ENCODE measurements at regions not wholly inside any gene's neighbourhood (a gene's known extent, or its start where the extent isn't known, plus 50 kb on each side); places are given as distances from the start of the nearest gene placed in this dataset.
"Not testable (repeated sequence)": the region's sequence is repeated elsewhere in the genome, so short reads cannot be mapped to it uniquely, and the experiment has no call there.

DNA sequence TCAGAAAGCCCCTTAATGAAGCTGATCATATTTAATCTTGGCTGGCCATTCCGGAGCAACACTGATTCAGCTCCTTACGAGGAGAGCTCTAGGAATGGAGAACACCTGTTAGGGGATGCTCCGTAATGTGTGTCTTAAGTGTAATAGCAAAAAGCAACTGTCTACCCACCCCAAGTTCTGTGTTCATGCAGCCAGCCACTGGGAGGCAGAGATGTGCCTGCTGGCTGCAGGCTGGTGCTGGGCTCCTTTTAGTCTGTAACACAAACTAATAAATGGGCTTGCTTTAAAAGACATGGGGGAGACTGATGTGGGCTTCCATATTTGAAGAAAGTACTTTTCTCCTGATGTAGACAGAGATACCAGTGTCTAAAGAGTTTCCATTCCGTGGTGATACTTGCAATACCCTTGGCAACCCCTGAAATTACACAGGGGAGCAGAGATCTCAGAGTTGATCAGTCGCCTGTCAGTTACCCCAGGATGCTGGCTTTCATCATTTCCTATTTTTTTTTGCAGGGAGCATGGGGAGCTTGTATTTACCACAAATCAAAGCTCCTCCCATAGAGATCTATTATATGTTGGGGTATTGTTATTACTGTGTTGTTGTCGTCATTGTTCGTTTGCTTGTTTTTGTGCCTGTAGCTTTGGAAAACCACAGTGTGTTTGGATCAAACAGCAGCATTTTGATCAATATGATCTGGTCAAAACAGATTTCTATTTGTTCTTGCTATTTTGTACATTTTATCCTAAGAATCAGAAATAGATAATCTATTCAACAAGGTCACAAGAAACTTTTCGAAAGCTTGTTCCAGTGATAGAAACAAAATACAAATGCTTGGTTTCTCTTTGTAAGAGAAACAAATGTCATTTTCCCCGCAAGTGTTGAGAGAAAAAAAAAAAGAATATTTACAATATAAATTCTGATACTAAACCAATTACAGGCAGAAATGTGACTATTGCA, 65.8 kb downstream of the MTX3 start:
- H3K9me3 Mint-ChIP-seq, result peaks cover 7% of the 10 kb centered on the region
- H3K4me3 Mint-ChIP-seq, result no peak overlapping the region
- H3K4me1 Mint-ChIP-seq, result no peaks in the 10 kb centered on the region
- intact Hi-C loops (cut with micrococcal nuclease), result loop anchor here (1.0 to 5.0 kb wide), 2 partner anchors 67 to 158 kb away; partner anchors contain the start of gene MTX3
- no peaks in the 10 kb centered on the region for H3K36me3 Mint-ChIP-seq (ENCODE audit: low read depth)
- peak; percentile 70 for DNase-seq
- H3K27ac Mint-ChIP-seq, result no peak overlapping the region
- peaks cover 10% of the 10 kb centered on the region for H3K27me3 Mint-ChIP-seq

DNA sequence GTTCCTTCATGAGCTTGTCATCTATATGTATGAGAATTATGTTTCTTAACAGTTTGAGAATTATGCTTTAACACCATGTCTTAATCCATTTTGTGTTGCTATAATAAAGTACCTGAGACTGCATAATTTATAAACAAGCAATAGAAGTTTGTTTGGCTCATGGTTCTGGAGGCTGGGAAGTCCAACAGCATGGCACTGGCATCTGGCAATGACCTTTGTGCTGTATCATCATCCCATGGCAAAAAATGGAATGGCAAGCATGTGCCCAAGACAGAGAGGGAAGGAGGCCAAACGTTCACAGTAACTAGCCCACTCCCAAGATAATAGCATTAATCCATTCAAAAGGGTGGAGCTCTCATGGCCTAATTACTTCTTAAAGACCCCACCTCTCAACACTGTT, 67.6 kb downstream of the MTX3 start:
- H3K4me3 Mint-ChIP-seq, result no peak overlapping the region
- H3K4me1 Mint-ChIP-seq, result no peaks in the 10 kb centered on the region

GRCh38 chr5:79922626-79923025, 68.4 kb downstream of the MTX3 start:
- H3K36me3 Mint-ChIP-seq (ENCODE audit: low read depth), result no peaks in the 10 kb centered on the region
- H3K4me1 Mint-ChIP-seq, result no peaks in the 10 kb centered on the region
- intact Hi-C loops (cut with micrococcal nuclease), result no loop called here
- peaks cover 12% of the 10 kb centered on the region for H3K27me3 Mint-ChIP-seq
- DNase-seq, result no peak
- H3K27ac Mint-ChIP-seq, result no peak overlapping the region
- H3K9me3 Mint-ChIP-seq, result peaks cover 13% of the 10 kb centered on the region
- H3K4me3 Mint-ChIP-seq, result no peak overlapping the region

More for the DNA sequence above, 67.6 kb downstream of the MTX3 start:
- DNase-seq, result no peak
- H3K9me3 Mint-ChIP-seq, result peaks cover 8% of the 10 kb centered on the region
- intact Hi-C loops (cut with micrococcal nuclease), result no loop called here
- H3K27ac Mint-ChIP-seq, result no peak overlapping the region
- peaks cover 12% of the 10 kb centered on the region for H3K27me3 Mint-ChIP-seq
- H3K36me3 Mint-ChIP-seq (ENCODE audit: low read depth), result no peaks in the 10 kb centered on the region

DNA sequence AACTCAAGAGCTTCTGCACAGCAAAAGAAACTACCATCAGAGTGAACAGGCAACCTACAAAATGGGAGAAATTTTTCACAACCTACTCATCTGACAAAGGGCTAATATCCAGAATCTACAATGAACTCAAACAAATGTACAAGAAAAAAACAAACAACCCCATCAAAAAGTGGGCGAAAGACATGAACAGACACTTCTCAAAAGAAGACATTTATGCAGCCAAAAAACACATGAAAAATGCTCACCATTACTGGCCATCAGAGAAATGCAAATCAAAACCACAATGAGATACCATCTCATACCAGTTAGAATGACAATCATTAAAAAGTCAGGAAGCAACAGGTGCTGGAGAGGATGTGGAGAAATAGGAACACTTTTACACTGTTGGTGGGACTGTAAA, 83.6 kb downstream of the MTX3 start:
- not testable (repeated sequence) for H3K4me3 Mint-ChIP-seq, H3K27me3 Mint-ChIP-seq

DNA sequence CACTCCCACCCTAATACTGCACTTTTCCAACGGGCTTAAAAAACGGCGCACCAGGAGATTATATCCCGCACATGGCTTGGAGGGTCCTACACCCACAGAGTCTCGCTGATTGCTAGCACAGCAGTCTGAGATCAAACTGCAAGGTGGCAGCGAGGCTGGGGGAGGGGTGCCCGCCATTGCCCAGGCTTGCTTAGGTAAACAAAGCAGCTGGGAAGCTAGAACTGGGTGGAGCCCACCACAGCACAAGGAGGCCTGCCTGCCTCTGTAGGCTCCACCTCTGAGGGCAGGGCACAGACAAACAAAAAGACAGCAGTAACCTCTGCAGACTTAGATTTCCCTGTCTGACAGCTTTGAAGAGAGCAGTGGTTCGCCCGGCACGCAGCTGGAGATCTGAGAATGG, 88.5 kb downstream of the MTX3 start:
- peaks cover 18% of the 10 kb centered on the region for H3K27me3 Mint-ChIP-seq
- H3K4me3 Mint-ChIP-seq; DNase-seq; intact Hi-C loops (cut with micrococcal nuclease); H3K4me1 Mint-ChIP-seq; H3K9me3 Mint-ChIP-seq; H3K36me3 Mint-ChIP-seq (ENCODE audit: low read depth); H3K27ac Mint-ChIP-seq: not testable (repeated sequence)

More for the DNA sequence above, 83.6 kb downstream of the MTX3 start:
- H3K4me1 Mint-ChIP-seq; intact Hi-C loops (cut with micrococcal nuclease); DNase-seq; H3K36me3 Mint-ChIP-seq (ENCODE audit: low read depth); H3K27ac Mint-ChIP-seq; H3K9me3 Mint-ChIP-seq: not testable (repeated sequence)

- H3K27me3 Mint-ChIP-seq, result peaks cover 24% of the 10 kb centered on the region
- peaks cover under 1% of the 10 kb centered on the region for H3K9me3 Mint-ChIP-seq
- H3K36me3 Mint-ChIP-seq (ENCODE audit: low read depth), result no peaks in the 10 kb centered on the region
- no peak overlapping the region for H3K27ac Mint-ChIP-seq
- DNase-seq, result no peak
- intact Hi-C loops (cut with micrococcal nuclease), result no loop called here
- H3K4me3 Mint-ChIP-seq, result no peak overlapping the region
- no peaks in the 10 kb centered on the region for H3K4me1 Mint-ChIP-seq
Observed at GRCh38 chr5:79901631-79902030, 89.4 kb downstream of the MTX3 start.

- peaks cover 39% of the 10 kb centered on the region for H3K27me3 Mint-ChIP-seq
Observed at GRCh38 chr5:79898611-79899010, 92.5 kb downstream of the MTX3 start.

DNA sequence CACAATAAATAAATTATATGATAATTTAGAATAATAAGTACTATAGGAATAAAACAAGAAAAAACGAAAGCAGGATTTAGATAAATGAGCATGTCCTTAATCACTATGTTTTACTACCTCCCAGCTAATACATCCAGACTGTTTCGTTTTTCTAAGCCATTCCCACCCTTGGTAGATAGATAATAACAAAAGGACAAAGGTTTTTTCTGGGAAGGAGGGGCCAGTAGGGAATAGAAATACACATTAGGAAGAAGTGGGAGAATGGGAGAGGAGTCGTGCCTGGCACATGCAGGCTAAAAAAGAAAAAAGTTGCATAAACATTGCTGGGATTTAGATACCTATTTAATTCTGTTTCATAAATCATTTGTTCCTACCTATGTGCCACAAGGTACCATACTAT, 97.1 kb downstream of the MTX3 start:
- intact Hi-C loops (cut with micrococcal nuclease), result no loop called here
- DNase-seq, result no peak
- Mint-ChIP-seq H3K4me1 (peaks cover 2% of the 10 kb centered on the region), H3K27ac (no peak overlapping the region), H3K4me3 (no peak overlapping the region), H3K36me3 (ENCODE audit: low read depth) (no peaks in the 10 kb centered on the region), H3K9me3 (peaks cover 6% of the 10 kb centered on the region), H3K27me3 (peaks cover 44% of the 10 kb centered on the region)

More at GRCh38 chr5:79898611-79899010, 92.5 kb downstream of the MTX3 start:
- no peak for DNase-seq
- no peak overlapping the region for H3K4me3 Mint-ChIP-seq
- no peaks in the 10 kb centered on the region for H3K4me1 Mint-ChIP-seq
- peaks cover 3% of the 10 kb centered on the region for H3K9me3 Mint-ChIP-seq
- no peak overlapping the region for H3K27ac Mint-ChIP-seq
- H3K36me3 Mint-ChIP-seq (ENCODE audit: low read depth), result no peaks in the 10 kb centered on the region
- intact Hi-C loops (cut with micrococcal nuclease), result no loop called here

DNA sequence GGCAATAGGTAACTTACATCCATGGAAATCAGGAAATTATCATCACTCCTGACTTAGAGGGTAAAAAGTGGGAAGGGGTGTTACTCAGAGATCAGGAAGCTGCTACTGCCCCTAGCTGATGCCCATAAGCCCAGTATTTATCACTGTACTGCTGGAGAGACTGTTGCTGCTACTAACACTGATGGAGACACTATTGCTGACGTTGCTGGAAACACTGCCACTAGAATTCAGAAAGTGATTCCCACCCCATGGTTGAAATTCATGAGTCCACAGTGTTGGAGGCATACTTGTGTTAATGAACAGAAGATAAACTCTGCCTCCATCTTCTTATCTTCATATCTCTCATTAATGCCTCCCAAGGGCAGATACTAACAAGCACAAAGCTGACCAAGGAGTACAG, 97.6 kb downstream of the MTX3 start:
- Mint-ChIP-seq H3K4me1 (peaks cover 2% of the 10 kb centered on the region), H3K27ac (no peak overlapping the region), H3K4me3 (no peak overlapping the region), H3K36me3 (ENCODE audit: low read depth) (no peaks in the 10 kb centered on the region), H3K9me3 (peaks cover 6% of the 10 kb centered on the region), H3K27me3 (peaks cover 40% of the 10 kb centered on the region)
- DNase-seq, result no peak
- intact Hi-C loops (cut with micrococcal nuclease), result no loop called here

- H3K4me1 Mint-ChIP-seq, result peaks cover 2% of the 10 kb centered on the region
- no peaks in the 10 kb centered on the region for H3K36me3 Mint-ChIP-seq (ENCODE audit: low read depth)
- H3K4me3 Mint-ChIP-seq, result no peak overlapping the region
- H3K9me3 Mint-ChIP-seq, result peaks cover 9% of the 10 kb centered on the region
- peaks cover 26% of the 10 kb centered on the region for H3K27me3 Mint-ChIP-seq
- intact Hi-C loops (cut with micrococcal nuclease), result no loop called here
- H3K27ac Mint-ChIP-seq, result no peak overlapping the region
- no peak for DNase-seq
Observed at GRCh38 chr5:79890930-79891249, 100.2 kb downstream of the MTX3 start.

GRCh38 chr5:79890119-79890929, 100.7 kb downstream of the MTX3 start:
- intact Hi-C loops (cut with micrococcal nuclease), result no loop called here
- H3K9me3 Mint-ChIP-seq, result peaks cover 9% of the 10 kb centered on the region
- peaks cover 2% of the 10 kb centered on the region for H3K4me1 Mint-ChIP-seq
- no peak for DNase-seq
- no peak overlapping the region for H3K4me3 Mint-ChIP-seq
- H3K27ac Mint-ChIP-seq, result no peak overlapping the region
- no peaks in the 10 kb centered on the region for H3K36me3 Mint-ChIP-seq (ENCODE audit: low read depth)
- peaks cover 22% of the 10 kb centered on the region for H3K27me3 Mint-ChIP-seq

DNA sequence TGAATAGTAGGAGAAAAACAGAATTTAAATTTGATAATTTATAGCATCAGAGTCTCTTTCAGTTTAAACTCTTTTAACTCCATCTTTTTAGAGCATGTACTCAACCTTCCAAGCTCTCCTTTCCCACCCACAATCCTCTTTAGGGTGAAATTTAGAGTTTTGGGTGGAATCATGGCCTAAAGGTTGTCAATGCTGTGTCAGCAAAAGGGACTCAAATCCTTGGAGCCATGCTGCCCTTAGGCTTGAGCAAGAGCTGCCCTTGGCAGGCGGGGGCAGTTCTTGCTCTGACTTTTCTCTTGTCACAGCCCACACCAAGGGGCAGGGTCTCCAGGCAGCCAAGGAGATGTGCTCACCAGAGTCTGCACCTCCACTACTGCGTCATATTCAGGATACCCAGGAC, 102.4 kb downstream of the MTX3 start:
- Mint-ChIP-seq H3K4me1 (peaks cover 2% of the 10 kb centered on the region), H3K27ac (no peak overlapping the region), H3K9me3 (peaks cover 9% of the 10 kb centered on the region), H3K36me3 (ENCODE audit: low read depth) (no peaks in the 10 kb centered on the region), H3K4me3 (no peak overlapping the region), H3K27me3 (peaks cover 14% of the 10 kb centered on the region)
- intact Hi-C loops (cut with micrococcal nuclease), result no loop called here
- DNase-seq, result no peak

DNA sequence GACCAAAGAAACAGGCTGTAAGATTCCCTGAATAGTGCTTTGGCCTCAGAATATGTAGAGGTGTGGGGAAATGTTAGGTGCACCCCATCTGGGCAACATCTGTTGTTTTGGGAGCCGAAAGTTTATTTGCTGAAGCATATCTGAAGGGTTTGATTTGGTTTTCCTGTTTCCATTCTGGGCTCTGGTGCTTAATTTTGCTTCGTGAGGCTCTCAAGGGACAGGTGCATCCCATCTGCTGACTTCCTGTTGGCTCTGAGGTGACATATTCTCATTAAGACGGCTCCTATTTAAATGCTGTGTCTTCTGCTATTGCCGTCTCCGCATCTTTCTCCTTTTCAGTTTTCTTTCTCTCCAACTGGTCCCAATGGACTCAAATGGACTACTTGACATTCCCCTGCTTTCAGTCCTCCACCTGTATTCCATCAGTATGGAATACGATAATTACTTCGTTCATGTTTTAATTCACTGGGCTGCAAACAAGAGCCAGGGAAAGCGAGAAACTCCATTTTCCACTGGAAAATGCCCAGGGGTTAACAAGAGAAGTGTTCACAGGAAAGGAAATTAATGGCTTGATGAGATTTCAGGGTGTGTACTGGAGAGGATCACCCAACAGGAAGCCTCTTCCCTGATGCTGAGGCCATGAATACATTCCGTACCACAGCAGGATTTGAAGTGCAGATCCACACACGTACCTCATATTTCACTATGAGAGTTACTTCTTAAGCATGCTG, 104.0 kb downstream of the MTX3 start:
- Mint-ChIP-seq H3K9me3 (peaks cover 9% of the 10 kb centered on the region), H3K27ac (no peak overlapping the region), H3K27me3 (peaks cover 4% of the 10 kb centered on the region), H3K4me1 (peaks cover 2% of the 10 kb centered on the region), H3K4me3 (no peak overlapping the region), H3K36me3 (ENCODE audit: low read depth) (no peaks in the 10 kb centered on the region)
- no peak for DNase-seq
- intact Hi-C loops (cut with micrococcal nuclease), result no loop called here

DNA sequence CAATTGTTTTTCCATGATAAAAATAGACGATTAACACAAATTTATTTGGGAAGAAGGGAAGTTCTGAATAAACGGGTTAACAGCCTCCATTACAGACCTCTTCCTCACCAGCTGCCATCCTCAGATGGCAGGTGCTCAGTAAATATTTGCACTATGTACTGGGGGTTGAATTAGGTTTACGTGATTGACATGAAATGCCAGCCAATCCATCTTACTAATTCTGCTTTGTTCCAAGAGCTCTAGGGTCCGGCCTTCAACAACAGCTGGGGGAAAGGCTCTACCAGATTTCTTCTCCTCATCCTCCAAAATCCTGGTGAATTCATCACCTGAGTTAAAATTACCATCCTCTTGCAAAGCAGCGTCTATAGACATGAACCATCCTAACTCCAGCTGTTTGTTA, 104.6 kb downstream of the MTX3 start:
- intact Hi-C loops (cut with micrococcal nuclease), result no loop called here
- DNase-seq, result no peak
- Mint-ChIP-seq H3K27ac (no peak overlapping the region), H3K9me3 (peaks cover 9% of the 10 kb centered on the region), H3K4me3 (no peak overlapping the region), H3K27me3 (peaks cover 4% of the 10 kb centered on the region), H3K36me3 (ENCODE audit: low read depth) (no peaks in the 10 kb centered on the region), H3K4me1 (peaks cover 2% of the 10 kb centered on the region)
